ENCODE measurements at regions not wholly inside any gene's neighbourhood (a gene's known extent, or its start where the extent isn't known, plus 50 kb on each side); places are given as distances from the start of the nearest gene placed in this dataset.

GRCh38 chr14:38611928-38612327 is 356.0 kb upstream of the CLEC14A start:
- H3K27me3 ChIP-seq (replicated peaks; ENCODE audit: control insufficient read depth, insufficient read depth, low read length) = no peaks in the 10 kb centered on the region
- H3K9me3 Mint-ChIP-seq (ENCODE audit: unreplicated experiment) = no peaks in the 10 kb centered on the region
- no peak overlapping the region for H3K27ac Mint-ChIP-seq (ENCODE audit: unreplicated experiment)
- no peaks in the 10 kb centered on the region for H3K36me3 ChIP-seq (ENCODE audit: control insufficient read depth, insufficient read depth, low read length)
- no peaks in the 10 kb centered on the region for H3K36me3 Mint-ChIP-seq (ENCODE audit: insufficient read depth, unreplicated experiment)
- TF ChIP-seq CTCF (IDR thresholded peaks at IDR 0.05; ENCODE audit: insufficient read depth in 1 of 2, low read depth in 1 of 2, low read length in 1 of 2, severe bottlenecking in 1 of 2, unreplicated experiment in 1 of 2) = no peak
- no peak overlapping the region for H3K4me3 Mint-ChIP-seq (ENCODE audit: unreplicated experiment)
- no peaks in the 10 kb centered on the region for H3K27me3 Mint-ChIP-seq (ENCODE audit: insufficient read depth, unreplicated experiment)
- ChIA-PET POLR2A (no interaction called here), CTCF (no interaction called here)
- no peaks in the 10 kb centered on the region for H3K9me3 ChIP-seq
- H3K4me3 ChIP-seq (ENCODE audit: low read depth, low read length) = no peak overlapping the region
- H3K4me1 Mint-ChIP-seq (ENCODE audit: low read depth, unreplicated experiment) = no peaks in the 10 kb centered on the region
- no TSS peak for BruUV-seq (replicated peaks)
- H3K4me1 ChIP-seq = no peaks in the 10 kb centered on the region
- no peak for DNase-seq
- intact Hi-C loops (cut with micrococcal nuclease; ENCODE audit: unreplicated experiment) = no loop called here

GRCh38 chr14:38608244-38608643 is 352.4 kb upstream of the CLEC14A start:
- no peak overlapping the region for H3K4me3 Mint-ChIP-seq (ENCODE audit: unreplicated experiment)
- H3K4me1 ChIP-seq = no peaks in the 10 kb centered on the region
- BruUV-seq (replicated peaks) = no TSS peak
- H3K27ac Mint-ChIP-seq (ENCODE audit: unreplicated experiment) = no peak overlapping the region
- H3K9me3 Mint-ChIP-seq (ENCODE audit: unreplicated experiment) = no peaks in the 10 kb centered on the region
- H3K4me3 ChIP-seq (ENCODE audit: low read depth, low read length) = no peak overlapping the region
- H3K4me1 Mint-ChIP-seq (ENCODE audit: low read depth, unreplicated experiment) = no peaks in the 10 kb centered on the region
- H3K9me3 ChIP-seq = no peaks in the 10 kb centered on the region
- H3K36me3 Mint-ChIP-seq (ENCODE audit: insufficient read depth, unreplicated experiment) = no peaks in the 10 kb centered on the region
- TF ChIP-seq CTCF (IDR thresholded peaks at IDR 0.05; ENCODE audit: insufficient read depth in 1 of 2, low read depth in 1 of 2, low read length in 1 of 2, severe bottlenecking in 1 of 2, unreplicated experiment in 1 of 2) = no peak
- no peaks in the 10 kb centered on the region for H3K27me3 ChIP-seq (replicated peaks; ENCODE audit: control insufficient read depth, insufficient read depth, low read length)
- CTCF ChIA-PET = no interaction called here
- POLR2A ChIA-PET = no interaction called here
- no peak for DNase-seq
- H3K36me3 ChIP-seq (ENCODE audit: control insufficient read depth, insufficient read depth, low read length) = no peaks in the 10 kb centered on the region
- H3K27me3 Mint-ChIP-seq (ENCODE audit: insufficient read depth, unreplicated experiment) = no peaks in the 10 kb centered on the region
- intact Hi-C loops (cut with micrococcal nuclease; ENCODE audit: unreplicated experiment) = loop anchor here (5.0 kb wide), 1 partner anchor 706 kb away; no protein-coding TSS in a partner anchor

GRCh38 chr14:38605193-38606114 is 349.6 kb upstream of the CLEC14A start:
- Histone ChIP-seq H3K4me1 (no peaks in the 10 kb centered on the region), H3K4me3 (ENCODE audit: low read depth, low read length) (no peak overlapping the region), H3K9me3 (no peaks in the 10 kb centered on the region), H3K36me3 (ENCODE audit: control insufficient read depth, insufficient read depth, low read length) (no peaks in the 10 kb centered on the region), H3K27me3 (replicated peaks; ENCODE audit: control insufficient read depth, insufficient read depth, low read length) (no peaks in the 10 kb centered on the region)
- POLR2A ChIA-PET = no interaction called here
- no peak overlapping the region for H3K4me3 Mint-ChIP-seq (ENCODE audit: unreplicated experiment)
- H3K9me3 Mint-ChIP-seq (ENCODE audit: unreplicated experiment) = no peaks in the 10 kb centered on the region
- no peak for DNase-seq
- TF ChIP-seq CTCF (IDR thresholded peaks at IDR 0.05; ENCODE audit: insufficient read depth in 1 of 2, low read depth in 1 of 2, low read length in 1 of 2, severe bottlenecking in 1 of 2, unreplicated experiment in 1 of 2) = peak; percentile 10 to 29
- peaks cover under 1% of the 10 kb centered on the region for H3K27me3 Mint-ChIP-seq (ENCODE audit: insufficient read depth, unreplicated experiment)
- BruUV-seq (replicated peaks) = no TSS peak
- intact Hi-C loops (cut with micrococcal nuclease; ENCODE audit: unreplicated experiment) = loop anchor here (1.0 to 5.0 kb wide), 3 partner anchors 262 to 703 kb away; no protein-coding TSS in a partner anchor
- H3K36me3 Mint-ChIP-seq (ENCODE audit: insufficient read depth, unreplicated experiment) = no peaks in the 10 kb centered on the region
- no peaks in the 10 kb centered on the region for H3K4me1 Mint-ChIP-seq (ENCODE audit: low read depth, unreplicated experiment)
- no peak overlapping the region for H3K27ac Mint-ChIP-seq (ENCODE audit: unreplicated experiment)
- CTCF ChIA-PET = interaction anchor here (1.3 kb wide), 1 partner anchor 262 kb away, joined by 4 read pairs; no protein-coding TSS in a partner anchor

Data from Caco-2 (cell line).